Esophagus muscularis mucosa (tissue), 4 donors: ENCODE measurements at regions not wholly inside any gene's neighbourhood (a gene's known extent, or its start where the extent isn't known, plus 50 kb on each side); places are given as distances from the start of the nearest gene placed in this dataset.

Experiments
- EP300 ChIP-seq: sonication (generic); formaldehyde crosslinking; IDR thresholded peaks from one replicate; pipeline ENCODE4 v1.6.1; 2017; ENCODE audit warnings: antibody characterized with exemption
- POLR2A ChIP-seq: fragments of 450-650 bp; IDR thresholded peaks from one replicate; pipeline ENCODE4 v1.6.1; 2017; ENCODE audit warnings: antibody characterized with exemption, moderate library complexity, mild to moderate bottlenecking, low read depth
- POLR2AphosphoS5 ChIP-seq, 2 donors: sonication (generic); formaldehyde crosslinking; IDR thresholded peaks; one replicate each; pipeline ENCODE4 v1.6.1; 2017; ENCODE audit warnings: antibody characterized with exemption in 2 of 2
- TF ChIP-seq, protein P1 (sequence below), 3 experiments: fragments of 200-600 bp in 2 of 3; fragments of 450-650 bp in 1 of 3; sonication (generic) in 2 of 3; IDR thresholded peaks; one replicate each; pipeline ENCODE4 v1.5.1; 2017 to 2019; ENCODE audit warnings: antibody characterized with exemption in 3 of 3, mild to moderate bottlenecking in 2 of 3, moderate library complexity in 1 of 3

DNA sequence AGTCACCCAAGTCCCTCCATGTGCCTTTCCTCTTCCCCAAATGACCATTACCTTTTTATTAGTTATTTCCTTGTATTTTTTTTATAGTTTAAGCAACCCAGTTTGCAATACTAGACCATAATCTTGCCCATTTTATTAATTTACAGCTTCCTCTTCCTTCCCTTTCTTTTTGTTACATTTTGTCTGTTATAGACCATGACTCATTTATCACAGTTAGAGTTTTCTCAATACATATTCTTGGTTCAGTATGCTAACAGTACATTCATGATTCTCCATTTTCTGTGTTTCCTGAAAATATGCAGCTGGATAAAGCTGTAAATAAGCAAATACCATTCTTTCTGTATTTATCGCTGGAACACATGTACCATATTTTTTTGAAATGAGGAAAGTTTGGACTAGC is 376.7 kb upstream of the RAG2 start:
- TF ChIP-seq EP300: no peak
- TF ChIP-seq, protein P1, sequence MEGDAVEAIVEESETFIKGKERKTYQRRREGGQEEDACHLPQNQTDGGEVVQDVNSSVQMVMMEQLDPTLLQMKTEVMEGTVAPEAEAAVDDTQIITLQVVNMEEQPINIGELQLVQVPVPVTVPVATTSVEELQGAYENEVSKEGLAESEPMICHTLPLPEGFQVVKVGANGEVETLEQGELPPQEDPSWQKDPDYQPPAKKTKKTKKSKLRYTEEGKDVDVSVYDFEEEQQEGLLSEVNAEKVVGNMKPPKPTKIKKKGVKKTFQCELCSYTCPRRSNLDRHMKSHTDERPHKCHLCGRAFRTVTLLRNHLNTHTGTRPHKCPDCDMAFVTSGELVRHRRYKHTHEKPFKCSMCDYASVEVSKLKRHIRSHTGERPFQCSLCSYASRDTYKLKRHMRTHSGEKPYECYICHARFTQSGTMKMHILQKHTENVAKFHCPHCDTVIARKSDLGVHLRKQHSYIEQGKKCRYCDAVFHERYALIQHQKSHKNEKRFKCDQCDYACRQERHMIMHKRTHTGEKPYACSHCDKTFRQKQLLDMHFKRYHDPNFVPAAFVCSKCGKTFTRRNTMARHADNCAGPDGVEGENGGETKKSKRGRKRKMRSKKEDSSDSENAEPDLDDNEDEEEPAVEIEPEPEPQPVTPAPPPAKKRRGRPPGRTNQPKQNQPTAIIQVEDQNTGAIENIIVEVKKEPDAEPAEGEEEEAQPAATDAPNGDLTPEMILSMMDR (IDR thresholded peaks at IDR 0.05): no peak
- no peak for TF ChIP-seq POLR2A
- no peak for TF ChIP-seq POLR2AphosphoS5 (IDR thresholded peaks at IDR 0.05)
